PC-3 (cell line): ENCODE measurements at regions not wholly inside any gene's neighbourhood (a gene's known extent, or its start where the extent isn't known, plus 50 kb on each side); places are given as distances from the start of the nearest gene placed in this dataset.

Experiments
- EZH2phosphoT487 ChIP-seq: fragments of 300-600 bp; sonication (generic); IDR thresholded peaks from 2 replicates; pipeline ENCODE4 v1.6.1; 2018; ENCODE audit warnings: mild to moderate bottlenecking, antibody characterized with exemption, low read length, borderline replicate concordance
- TF ChIP-seq, protein P1 (sequence below): fragments of 300-600 bp; sonication (generic); conservative IDR thresholded peaks from 2 replicates; pipeline ENCODE4 v1.5.1; 2017; ENCODE audit warnings: antibody characterized with exemption, low read depth, mild to moderate bottlenecking, low read length

DNA sequence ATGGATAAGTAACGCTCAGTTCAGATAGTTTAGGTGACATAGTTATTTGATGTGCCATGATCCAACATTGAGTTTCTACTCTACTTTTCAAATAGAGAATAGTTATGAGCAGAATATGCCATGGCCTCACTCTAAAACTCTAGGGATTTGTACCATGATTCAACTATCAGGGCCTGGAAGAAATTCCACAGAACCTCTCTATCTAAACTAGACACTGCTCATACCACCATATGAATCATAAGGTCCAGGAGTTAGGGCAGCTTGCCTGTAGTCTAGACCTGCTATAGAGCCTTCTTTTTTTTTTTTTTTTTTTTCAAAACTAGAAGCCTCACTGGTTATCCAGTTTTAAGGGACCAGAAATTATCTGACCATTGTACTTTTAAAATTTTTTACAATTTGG is 571.8 kb upstream of the IMPG1 start:
- TF ChIP-seq, protein P1, sequence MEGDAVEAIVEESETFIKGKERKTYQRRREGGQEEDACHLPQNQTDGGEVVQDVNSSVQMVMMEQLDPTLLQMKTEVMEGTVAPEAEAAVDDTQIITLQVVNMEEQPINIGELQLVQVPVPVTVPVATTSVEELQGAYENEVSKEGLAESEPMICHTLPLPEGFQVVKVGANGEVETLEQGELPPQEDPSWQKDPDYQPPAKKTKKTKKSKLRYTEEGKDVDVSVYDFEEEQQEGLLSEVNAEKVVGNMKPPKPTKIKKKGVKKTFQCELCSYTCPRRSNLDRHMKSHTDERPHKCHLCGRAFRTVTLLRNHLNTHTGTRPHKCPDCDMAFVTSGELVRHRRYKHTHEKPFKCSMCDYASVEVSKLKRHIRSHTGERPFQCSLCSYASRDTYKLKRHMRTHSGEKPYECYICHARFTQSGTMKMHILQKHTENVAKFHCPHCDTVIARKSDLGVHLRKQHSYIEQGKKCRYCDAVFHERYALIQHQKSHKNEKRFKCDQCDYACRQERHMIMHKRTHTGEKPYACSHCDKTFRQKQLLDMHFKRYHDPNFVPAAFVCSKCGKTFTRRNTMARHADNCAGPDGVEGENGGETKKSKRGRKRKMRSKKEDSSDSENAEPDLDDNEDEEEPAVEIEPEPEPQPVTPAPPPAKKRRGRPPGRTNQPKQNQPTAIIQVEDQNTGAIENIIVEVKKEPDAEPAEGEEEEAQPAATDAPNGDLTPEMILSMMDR = no peak
- no peak for TF ChIP-seq EZH2phosphoT487
